KMS-11 (cell line): ENCODE measurements at regions not wholly inside any gene's neighbourhood (a gene's known extent, or its start where the extent isn't known, plus 50 kb on each side); places are given as distances from the start of the nearest gene placed in this dataset.
"Not testable (repeated sequence)": the region's sequence is repeated elsewhere in the genome, so short reads cannot be mapped to it uniquely, and the experiment has no call there.

Experiments used
- H2AFZ ChIP-seq: fragments of 200-600 bp; sonication (generic); 2 replicates; pipeline ENCODE4 v1.6.1; 2016; ENCODE audit warnings: antibody characterized with exemption, mixed run types, low read depth
- H3K27ac ChIP-seq: fragments of 200-600 bp; sonication (generic); 2 replicates; pipeline ENCODE4 v1.6.1; 2016; ENCODE audit warnings: mild to moderate bottlenecking, mixed run types
- H3K27me3 ChIP-seq: fragments of 200-600 bp; sonication (generic); 2 replicates; pipeline ENCODE4 v1.6.1; 2017; ENCODE audit warnings: mild to moderate bottlenecking, low read depth, mixed run types, moderate library complexity; ENCODE audit not compliant: insufficient read depth
- H3K36me3 ChIP-seq: fragments of 200-600 bp; sonication (generic); 2 replicates; pipeline ENCODE4 v1.6.1; 2017; ENCODE audit warnings: mild to moderate bottlenecking, mixed run types; ENCODE audit not compliant: insufficient read depth
- H3K4me1 ChIP-seq: fragments of 200-600 bp; sonication (generic); 2 replicates; pipeline ENCODE4 v1.6.1; 2016; ENCODE audit warnings: mild to moderate bottlenecking, low read depth, mixed run types; ENCODE audit not compliant: poor library complexity, severe bottlenecking
- H3K4me2 ChIP-seq: fragments of 200-600 bp; sonication (generic); 2 replicates; pipeline ENCODE4 v1.7.0; 2016; ENCODE audit warnings: mild to moderate bottlenecking, mixed run types
- H3K4me3 ChIP-seq: fragments of 200-600 bp; sonication (generic); IDR thresholded peaks from 2 replicates; pipeline ENCODE4 v1.6.1; 2017; ENCODE audit warnings: low read depth, low read length, mixed read lengths; ENCODE audit not compliant: insufficient read depth
- H3K79me2 ChIP-seq: fragments of 200-600 bp; sonication (generic); 2 replicates; pipeline ENCODE4 v1.6.1; 2016; ENCODE audit warnings: low read depth, mixed run types; ENCODE audit not compliant: insufficient read depth
- H3K9ac ChIP-seq: fragments of 200-600 bp; sonication (generic); 2 replicates; pipeline ENCODE4 v1.6.1; 2016; ENCODE audit warnings: mild to moderate bottlenecking, mixed run types
- H4K20me1 ChIP-seq: fragments of 200-600 bp; sonication (generic); 2 replicates; pipeline ENCODE4 v1.6.1; 2016; ENCODE audit warnings: mild to moderate bottlenecking, mixed run types; ENCODE audit not compliant: insufficient read depth
- TF ChIP-seq, protein P1 (sequence below): fragments of 200-600 bp; sonication (generic); conservative IDR thresholded peaks from 2 replicates; pipeline ENCODE4 v1.6.1; 2017; ENCODE audit warnings: low read depth, mild to moderate bottlenecking, antibody characterized with exemption, low read length, moderate library complexity, mixed read lengths

DNA sequence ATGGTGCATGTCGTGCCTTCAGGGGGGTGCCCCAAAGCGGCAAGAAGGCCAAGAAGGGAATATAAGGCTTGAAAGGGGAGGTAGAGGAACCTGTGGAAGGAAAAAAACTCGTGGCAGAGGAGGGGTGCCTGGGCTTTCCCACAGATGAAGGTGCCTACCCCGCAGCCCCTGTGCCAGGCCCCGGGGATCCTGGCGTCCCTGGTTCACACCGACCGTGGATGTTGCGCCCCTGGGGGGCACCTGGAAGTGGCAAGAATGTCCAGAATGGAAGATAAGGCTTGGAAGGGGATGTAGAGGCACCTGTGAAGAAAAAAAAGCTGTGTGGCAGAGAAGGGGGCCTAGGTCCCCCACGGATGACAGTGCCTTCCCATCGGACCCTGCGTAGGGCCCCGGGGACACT, 282.2 kb downstream of the ALG10 start:
- H3K27me3 ChIP-seq = peaks cover 7% of the 10 kb centered on the region; the same call in 1 of the 2 replicates
- H2AFZ ChIP-seq = no peak overlapping the region
- TF ChIP-seq, protein P1, sequence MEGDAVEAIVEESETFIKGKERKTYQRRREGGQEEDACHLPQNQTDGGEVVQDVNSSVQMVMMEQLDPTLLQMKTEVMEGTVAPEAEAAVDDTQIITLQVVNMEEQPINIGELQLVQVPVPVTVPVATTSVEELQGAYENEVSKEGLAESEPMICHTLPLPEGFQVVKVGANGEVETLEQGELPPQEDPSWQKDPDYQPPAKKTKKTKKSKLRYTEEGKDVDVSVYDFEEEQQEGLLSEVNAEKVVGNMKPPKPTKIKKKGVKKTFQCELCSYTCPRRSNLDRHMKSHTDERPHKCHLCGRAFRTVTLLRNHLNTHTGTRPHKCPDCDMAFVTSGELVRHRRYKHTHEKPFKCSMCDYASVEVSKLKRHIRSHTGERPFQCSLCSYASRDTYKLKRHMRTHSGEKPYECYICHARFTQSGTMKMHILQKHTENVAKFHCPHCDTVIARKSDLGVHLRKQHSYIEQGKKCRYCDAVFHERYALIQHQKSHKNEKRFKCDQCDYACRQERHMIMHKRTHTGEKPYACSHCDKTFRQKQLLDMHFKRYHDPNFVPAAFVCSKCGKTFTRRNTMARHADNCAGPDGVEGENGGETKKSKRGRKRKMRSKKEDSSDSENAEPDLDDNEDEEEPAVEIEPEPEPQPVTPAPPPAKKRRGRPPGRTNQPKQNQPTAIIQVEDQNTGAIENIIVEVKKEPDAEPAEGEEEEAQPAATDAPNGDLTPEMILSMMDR = no peak
- no peak overlapping the region for H3K27ac ChIP-seq
- no peaks in the 10 kb centered on the region for H4K20me1 ChIP-seq
- H3K4me3 ChIP-seq = no peak overlapping the region
- no peaks in the 10 kb centered on the region for H3K79me2 ChIP-seq
- H3K4me1 ChIP-seq = no peaks in the 10 kb centered on the region
- no peak overlapping the region for H3K9ac ChIP-seq
- no peaks in the 10 kb centered on the region for H3K36me3 ChIP-seq
- H3K4me2 ChIP-seq = no peak overlapping the region

DNA sequence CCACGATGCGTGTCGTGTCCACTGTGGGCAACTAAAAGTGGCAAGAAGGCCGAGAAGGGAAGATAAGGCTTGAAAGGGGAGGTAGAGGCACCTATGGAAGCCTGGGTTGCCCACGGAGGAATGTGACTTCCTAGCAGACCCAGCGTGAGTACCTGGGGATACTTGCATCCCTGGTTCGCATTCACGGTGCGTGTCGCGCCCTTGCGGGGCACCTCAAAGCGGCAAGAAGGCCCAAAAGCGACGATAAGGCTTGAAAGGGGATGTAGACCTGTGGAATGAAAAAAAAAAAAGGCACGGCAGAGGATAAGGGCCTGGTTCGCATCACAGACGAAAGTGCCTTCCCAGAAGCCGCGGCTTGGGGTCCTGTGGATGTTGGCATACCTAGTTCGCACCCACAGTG, 282.9 kb downstream of the ALG10 start:
- no peaks in the 10 kb centered on the region for H3K36me3 ChIP-seq
- H3K4me2 ChIP-seq = no peak overlapping the region
- H3K27me3 ChIP-seq = peaks cover 11% of the 10 kb centered on the region; the same call in 1 of the 2 replicates
- no peaks in the 10 kb centered on the region for H4K20me1 ChIP-seq
- no peak overlapping the region for H3K27ac ChIP-seq
- no peak overlapping the region for H2AFZ ChIP-seq
- no peaks in the 10 kb centered on the region for H3K79me2 ChIP-seq
- no peak overlapping the region for H3K9ac ChIP-seq
- no peaks in the 10 kb centered on the region for H3K4me1 ChIP-seq
- no peak overlapping the region for H3K4me3 ChIP-seq
- TF ChIP-seq, protein P1 = no peak

DNA sequence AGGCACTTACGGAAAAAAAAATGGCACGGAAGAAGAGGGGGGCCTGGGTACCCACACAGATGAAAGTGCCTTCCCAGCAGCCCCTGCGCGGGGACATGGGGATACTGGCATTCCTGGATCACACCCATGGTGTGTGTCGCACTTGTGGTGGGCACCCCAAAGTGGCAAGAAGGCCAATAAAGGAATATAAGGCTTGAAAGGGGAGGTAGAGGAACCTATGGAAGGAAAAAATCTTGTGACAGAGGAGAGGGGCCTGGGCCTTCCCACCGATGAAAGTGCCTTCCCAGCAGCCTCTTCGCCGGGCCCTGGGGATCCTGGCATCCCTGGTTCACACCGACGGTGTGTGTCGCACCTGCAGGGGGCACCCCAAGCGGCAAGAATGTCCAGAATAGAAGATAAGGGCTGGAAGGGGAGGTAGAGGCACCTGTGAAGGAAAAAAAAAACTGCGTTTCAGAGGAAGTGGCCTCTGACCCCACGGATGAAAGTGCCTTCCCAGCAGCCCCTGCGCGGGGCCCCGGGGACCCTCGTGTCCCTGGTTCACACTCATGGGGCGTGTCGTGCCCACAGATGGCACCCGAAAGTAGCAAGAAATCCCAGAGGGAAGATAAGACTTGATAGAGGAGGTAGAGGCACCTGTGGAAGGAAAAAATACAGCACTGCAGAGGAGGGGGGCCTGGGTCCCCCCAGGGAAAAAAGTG, 284.0 kb downstream of the ALG10 start:
- H3K9ac ChIP-seq = no peak overlapping the region
- no peak overlapping the region for H2AFZ ChIP-seq
- H3K27me3 ChIP-seq = peaks cover 15% of the 10 kb centered on the region; the same call in 1 of the 2 replicates
- H3K79me2 ChIP-seq = no peaks in the 10 kb centered on the region
- H3K27ac ChIP-seq = no peak overlapping the region
- H3K4me1 ChIP-seq = no peaks in the 10 kb centered on the region
- no peaks in the 10 kb centered on the region for H4K20me1 ChIP-seq
- H3K4me3 ChIP-seq = no peak overlapping the region
- TF ChIP-seq, protein P1 = no peak
- no peaks in the 10 kb centered on the region for H3K36me3 ChIP-seq
- no peak overlapping the region for H3K4me2 ChIP-seq

DNA sequence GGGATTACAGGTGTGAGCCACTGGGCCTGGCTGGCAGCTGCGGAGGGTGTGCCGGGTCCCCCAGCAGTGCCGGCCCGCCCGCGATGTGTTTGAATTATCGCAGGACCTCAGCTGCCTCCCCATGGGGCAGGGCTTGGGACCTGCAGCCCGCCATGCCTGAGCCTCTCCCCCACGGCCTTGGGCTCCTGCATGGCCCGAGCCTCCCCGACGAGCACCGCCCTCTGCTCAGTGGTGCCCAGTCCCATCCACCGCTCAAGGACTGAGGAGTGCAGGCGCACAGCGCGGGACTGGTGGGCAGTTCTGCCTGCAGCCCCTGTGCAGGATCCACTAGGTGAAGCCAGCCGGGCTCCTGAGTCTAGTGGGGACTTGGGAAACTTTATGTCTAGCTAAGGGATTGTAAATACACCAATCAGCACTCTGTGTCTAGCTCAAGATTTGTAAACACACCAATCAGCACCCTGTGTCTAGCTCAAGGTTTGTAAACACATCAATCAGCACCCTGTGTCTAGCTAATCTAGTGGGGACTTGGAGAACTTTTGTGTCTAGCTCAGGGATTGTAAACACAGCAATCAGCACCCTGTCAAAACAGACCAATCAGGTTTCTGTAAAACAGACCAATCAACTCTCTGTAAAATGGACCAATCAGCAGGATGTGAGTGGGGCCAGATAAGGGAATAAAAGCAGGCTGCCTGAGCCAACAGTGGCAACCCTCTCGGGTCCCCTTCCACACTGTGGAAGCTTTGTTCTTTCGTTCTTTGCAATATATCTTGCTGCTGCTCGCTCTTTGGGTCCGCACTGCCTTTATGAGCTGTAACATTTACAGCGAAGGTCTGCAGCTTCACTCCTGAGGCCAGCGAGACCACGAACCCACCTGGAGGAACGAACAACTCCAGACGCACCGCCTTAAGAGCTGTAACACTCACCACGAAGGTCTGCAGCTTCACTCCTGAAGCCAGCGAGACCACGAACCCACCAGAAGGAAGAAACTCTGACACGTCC, 287.8 kb downstream of the ALG10 start:
- H3K9ac ChIP-seq, H3K27ac ChIP-seq, H3K4me2 ChIP-seq, H4K20me1 ChIP-seq, H3K4me1 ChIP-seq, H2AFZ ChIP-seq, H3K79me2 ChIP-seq, H3K36me3 ChIP-seq, H3K4me3 ChIP-seq: not testable (repeated sequence)
- H3K27me3 ChIP-seq = peaks cover 16% of the 10 kb centered on the region; the same call in 1 of the 2 replicates
